Activated T-helper 2 cell treated with anti-CD3 and anti-CD28 coated beads, Interferon-gamma antibody, Interleukin-2, Interleukin-4, amounts not matched to agents 10 μg/mL and 5 μg/mL and 100 μg/mL, durations not matched to agents 14 hours and 24 hours and 36 hours (primary cell): ENCODE measurements at regions not wholly inside any gene's neighbourhood (a gene's known extent, or its start where the extent isn't known, plus 50 kb on each side); places are given as distances from the start of the nearest gene placed in this dataset.

Experiments
- DNase-seq: peaks from one replicate; pipeline ENCODE4 v3.0.0; 2021; ENCODE audit warnings: low spot score
- H3K27ac Mint-ChIP-seq: one replicate; pipeline ENCODE4 v1.8.0; 2021; ENCODE audit warnings: mixed read lengths
- H3K27me3 Mint-ChIP-seq: one replicate; pipeline ENCODE4 v1.8.0; 2021; ENCODE audit warnings: low read depth, mixed read lengths
- H3K36me3 Mint-ChIP-seq: one replicate; pipeline ENCODE4 v1.8.0; 2021; ENCODE audit warnings: low read depth, mixed read lengths
- H3K4me1 Mint-ChIP-seq: one replicate; pipeline ENCODE4 v1.8.0; 2021; ENCODE audit warnings: low read depth, mixed read lengths
- H3K4me3 Mint-ChIP-seq: one replicate; pipeline ENCODE4 v1.8.0; 2021; ENCODE audit warnings: low read depth, mild to moderate bottlenecking, moderate library complexity, mixed read lengths
- H3K9me3 Mint-ChIP-seq: one replicate; pipeline ENCODE4 v1.8.0; 2021; ENCODE audit warnings: mixed read lengths
- intact Hi-C: fragments of 100-400 bp; cut with micrococcal nuclease; formaldehyde crosslinking; loops from one replicate; pipeline ENCODE4 v1.15.1; 2023

- H3K27ac Mint-ChIP-seq = no peak overlapping the region
- no peaks in the 10 kb centered on the region for H3K9me3 Mint-ChIP-seq
- H3K4me1 Mint-ChIP-seq = no peaks in the 10 kb centered on the region
- DNase-seq = no peak
- H3K4me3 Mint-ChIP-seq = no peak overlapping the region
- intact Hi-C loops = no loop called here
- H3K27me3 Mint-ChIP-seq = no peaks in the 10 kb centered on the region
- no peaks in the 10 kb centered on the region for H3K36me3 Mint-ChIP-seq
Observed at GRCh38 chr9:75599126-75599525, 291.3 kb upstream of the PCSK5 start.

- no peaks in the 10 kb centered on the region for H3K9me3 Mint-ChIP-seq
- H3K27me3 Mint-ChIP-seq = peaks cover 2% of the 10 kb centered on the region
- no peak overlapping the region for H3K27ac Mint-ChIP-seq
- H3K4me1 Mint-ChIP-seq = no peaks in the 10 kb centered on the region
- DNase-seq = no peak
- intact Hi-C loops = no loop called here
- no peak overlapping the region for H3K4me3 Mint-ChIP-seq
- no peaks in the 10 kb centered on the region for H3K36me3 Mint-ChIP-seq
Observed at GRCh38 chr9:75601280-75601679, 289.2 kb upstream of the PCSK5 start.

- peaks cover 2% of the 10 kb centered on the region for H3K27me3 Mint-ChIP-seq
- no peak for DNase-seq
- H3K36me3 Mint-ChIP-seq = no peaks in the 10 kb centered on the region
- no peaks in the 10 kb centered on the region for H3K9me3 Mint-ChIP-seq
- intact Hi-C loops = no loop called here
- H3K4me1 Mint-ChIP-seq = no peaks in the 10 kb centered on the region
- H3K4me3 Mint-ChIP-seq = no peak overlapping the region
- no peak overlapping the region for H3K27ac Mint-ChIP-seq
Observed at GRCh38 chr9:75602060-75602459, 288.4 kb upstream of the PCSK5 start.

GRCh38 chr9:75604661-75605060 is 285.8 kb upstream of the PCSK5 start:
- Mint-ChIP-seq H3K9me3 (no peaks in the 10 kb centered on the region), H3K27me3 (peaks cover 2% of the 10 kb centered on the region), H3K4me3 (no peak overlapping the region), H3K36me3 (no peaks in the 10 kb centered on the region), H3K4me1 (no peaks in the 10 kb centered on the region), H3K27ac (no peak overlapping the region)
- intact Hi-C loops = no loop called here
- no peak for DNase-seq

- no peak for DNase-seq
- no peaks in the 10 kb centered on the region for H3K4me1 Mint-ChIP-seq
- no peak overlapping the region for H3K27ac Mint-ChIP-seq
- no peaks in the 10 kb centered on the region for H3K9me3 Mint-ChIP-seq
- peaks cover 2% of the 10 kb centered on the region for H3K27me3 Mint-ChIP-seq
- H3K4me3 Mint-ChIP-seq = no peak overlapping the region
- intact Hi-C loops = no loop called here
- no peaks in the 10 kb centered on the region for H3K36me3 Mint-ChIP-seq
Observed at GRCh38 chr9:75607521-75607920, 283.0 kb upstream of the PCSK5 start.

- no peak overlapping the region for H3K4me3 Mint-ChIP-seq
- H3K27me3 Mint-ChIP-seq = peaks cover 2% of the 10 kb centered on the region
- no peak for DNase-seq
- H3K36me3 Mint-ChIP-seq = no peaks in the 10 kb centered on the region
- H3K4me1 Mint-ChIP-seq = no peaks in the 10 kb centered on the region
- intact Hi-C loops = no loop called here
- H3K9me3 Mint-ChIP-seq = no peaks in the 10 kb centered on the region
- H3K27ac Mint-ChIP-seq = no peak overlapping the region
Observed at GRCh38 chr9:75609401-75609800, 281.1 kb upstream of the PCSK5 start.

GRCh38 chr9:75610246-75610645 is 280.2 kb upstream of the PCSK5 start:
- peaks cover 1% of the 10 kb centered on the region for H3K27me3 Mint-ChIP-seq
- no peak overlapping the region for H3K4me3 Mint-ChIP-seq
- H3K36me3 Mint-ChIP-seq = no peaks in the 10 kb centered on the region
- no peak overlapping the region for H3K27ac Mint-ChIP-seq
- no peaks in the 10 kb centered on the region for H3K9me3 Mint-ChIP-seq
- no peaks in the 10 kb centered on the region for H3K4me1 Mint-ChIP-seq
- intact Hi-C loops = no loop called here
- no peak for DNase-seq

GRCh38 chr9:75612205-75612604 is 278.3 kb upstream of the PCSK5 start:
- DNase-seq = no peak
- intact Hi-C loops = no loop called here
- no peaks in the 10 kb centered on the region for H3K9me3 Mint-ChIP-seq
- H3K4me3 Mint-ChIP-seq = no peak overlapping the region
- H3K27me3 Mint-ChIP-seq = no peaks in the 10 kb centered on the region
- H3K4me1 Mint-ChIP-seq = no peaks in the 10 kb centered on the region
- H3K36me3 Mint-ChIP-seq = no peaks in the 10 kb centered on the region
- H3K27ac Mint-ChIP-seq = no peak overlapping the region

- Mint-ChIP-seq H3K36me3 (no peaks in the 10 kb centered on the region), H3K27ac (no peak overlapping the region), H3K27me3 (no peaks in the 10 kb centered on the region), H3K9me3 (no peaks in the 10 kb centered on the region), H3K4me3 (no peak overlapping the region), H3K4me1 (no peaks in the 10 kb centered on the region)
- no peak for DNase-seq
- intact Hi-C loops = no loop called here
Observed at GRCh38 chr9:75612754-75613153, 277.7 kb upstream of the PCSK5 start.

- no peaks in the 10 kb centered on the region for H3K27me3 Mint-ChIP-seq
- H3K27ac Mint-ChIP-seq = no peak overlapping the region
- no peaks in the 10 kb centered on the region for H3K36me3 Mint-ChIP-seq
- intact Hi-C loops = no loop called here
- no peaks in the 10 kb centered on the region for H3K9me3 Mint-ChIP-seq
- no peak overlapping the region for H3K4me3 Mint-ChIP-seq
- H3K4me1 Mint-ChIP-seq = no peaks in the 10 kb centered on the region
- no peak for DNase-seq
Observed at GRCh38 chr9:75615284-75615683, 275.2 kb upstream of the PCSK5 start.

GRCh38 chr9:75616052-75616451 is 274.4 kb upstream of the PCSK5 start:
- Mint-ChIP-seq H3K4me3 (no peak overlapping the region), H3K4me1 (no peaks in the 10 kb centered on the region), H3K36me3 (no peaks in the 10 kb centered on the region), H3K9me3 (no peaks in the 10 kb centered on the region), H3K27ac (no peak overlapping the region), H3K27me3 (no peaks in the 10 kb centered on the region)
- no peak for DNase-seq
- intact Hi-C loops = no loop called here

- Mint-ChIP-seq H3K36me3 (no peaks in the 10 kb centered on the region), H3K9me3 (no peaks in the 10 kb centered on the region), H3K27ac (no peak overlapping the region), H3K27me3 (no peaks in the 10 kb centered on the region), H3K4me3 (no peak overlapping the region), H3K4me1 (no peaks in the 10 kb centered on the region)
- intact Hi-C loops = no loop called here
- no peak for DNase-seq
Observed at GRCh38 chr9:75616841-75617566, 273.5 kb upstream of the PCSK5 start.

GRCh38 chr9:75623462-75623861 is 267.0 kb upstream of the PCSK5 start:
- intact Hi-C loops = no loop called here
- Mint-ChIP-seq H3K4me3 (no peak overlapping the region), H3K27ac (no peak overlapping the region), H3K9me3 (no peaks in the 10 kb centered on the region), H3K4me1 (no peaks in the 10 kb centered on the region), H3K27me3 (no peaks in the 10 kb centered on the region), H3K36me3 (no peaks in the 10 kb centered on the region)
- DNase-seq = no peak

- H3K9me3 Mint-ChIP-seq = no peaks in the 10 kb centered on the region
- H3K27ac Mint-ChIP-seq = no peak overlapping the region
- H3K36me3 Mint-ChIP-seq = no peaks in the 10 kb centered on the region
- H3K4me3 Mint-ChIP-seq = no peak overlapping the region
- no peak for DNase-seq
- no peaks in the 10 kb centered on the region for H3K4me1 Mint-ChIP-seq
- intact Hi-C loops = no loop called here
- H3K27me3 Mint-ChIP-seq = no peaks in the 10 kb centered on the region
Observed at GRCh38 chr9:75624998-75625397, 265.5 kb upstream of the PCSK5 start.
